Thoracic aorta (tissue), 2 donors: ENCODE measurements at regions not wholly inside any gene's neighbourhood (a gene's known extent, or its start where the extent isn't known, plus 50 kb on each side); places are given as distances from the start of the nearest gene placed in this dataset.
"Not testable (repeated sequence)": the region's sequence is repeated elsewhere in the genome, so short reads cannot be mapped to it uniquely, and the experiment has no call there.

Experiments used
- ATAC-seq: fragments of 150-250 bp; one replicate; pipeline ENCODE4 v1.8.0; 2017; ENCODE audit warnings: low read depth; ENCODE audit not compliant: insufficient number of reproducible peaks, low FRiP score
- DNase-seq: peaks from one replicate; pipeline ENCODE4 v3.0.0-alpha.2; 2020; ENCODE audit warnings: low spot score
- H3K27ac ChIP-seq, 2 donors: fragments of 200-600 bp; sonication (generic); 1 replicate in 1 of 2; 2 replicates in 1 of 2; pipeline ENCODE4 v1.5.1; 2016; ENCODE audit warnings: mild to moderate bottlenecking in 2 of 2, moderate library complexity in 2 of 2
- H3K27me3 ChIP-seq: fragments of 200-600 bp; sonication (generic); replicated peaks from 2 replicates; pipeline ENCODE4 v1.6.0; 2016; ENCODE audit warnings: mild to moderate bottlenecking; ENCODE audit not compliant: insufficient read depth
- H3K36me3 ChIP-seq: fragments of 200-600 bp; sonication (generic); one replicate; pipeline ENCODE4 v1.5.1; 2016
- H3K4me1 ChIP-seq, 2 donors: fragments of 200-600 bp; sonication (generic); 1 replicate in 1 of 2; 2 replicates in 1 of 2; pipeline versions ENCODE4 v1.5.1 to v1.6.0; 2016; ENCODE audit warnings: low read depth in 2 of 2, mild to moderate bottlenecking in 1 of 2; ENCODE audit not compliant: control insufficient read depth in 1 of 2
- H3K4me3 ChIP-seq: fragments of 200-600 bp; sonication (generic); 2 replicates; pipeline ENCODE4 v1.5.1; 2016; ENCODE audit warnings: mild to moderate bottlenecking
- H3K9me3 ChIP-seq: fragments of 200-600 bp; sonication (generic); 2 replicates; pipeline ENCODE4 v1.5.1; 2016
- TF ChIP-seq, protein P1 (sequence below): fragments of 200-600 bp; sonication (generic); IDR thresholded peaks from one replicate; pipeline ENCODE4 v1.5.1; 2019; ENCODE audit warnings: antibody characterized with exemption

DNA sequence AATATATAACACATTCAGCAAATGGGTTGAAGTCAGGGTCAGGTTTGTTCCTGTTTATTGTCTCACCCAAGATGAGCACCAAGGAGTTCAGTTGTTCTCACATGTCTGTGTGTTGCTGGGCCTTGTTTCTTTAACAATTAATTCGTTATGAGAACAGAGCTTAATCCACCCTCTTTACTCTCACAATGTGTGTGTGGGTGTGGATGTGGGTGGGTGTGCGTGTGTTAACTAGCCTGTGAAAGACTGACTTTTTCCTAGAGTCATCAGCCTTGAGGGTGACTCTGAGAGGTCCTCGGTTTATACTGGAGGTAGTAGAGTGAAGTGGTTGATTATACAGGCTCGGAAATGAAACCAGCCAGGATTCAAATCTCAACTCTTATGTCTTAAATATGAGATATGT is 672.1 kb downstream of the MAFB start:
- DNase-seq = no peak
- H3K9me3 ChIP-seq = no peaks in the 10 kb centered on the region
- H3K27ac ChIP-seq = no peak overlapping the region
- H3K4me3 ChIP-seq = no peak overlapping the region
- no peaks in the 10 kb centered on the region for H3K36me3 ChIP-seq
- ATAC-seq = no peak
- H3K27me3 ChIP-seq = no peaks in the 10 kb centered on the region
- H3K4me1 ChIP-seq = no peaks in the 10 kb centered on the region
- TF ChIP-seq, protein P1, sequence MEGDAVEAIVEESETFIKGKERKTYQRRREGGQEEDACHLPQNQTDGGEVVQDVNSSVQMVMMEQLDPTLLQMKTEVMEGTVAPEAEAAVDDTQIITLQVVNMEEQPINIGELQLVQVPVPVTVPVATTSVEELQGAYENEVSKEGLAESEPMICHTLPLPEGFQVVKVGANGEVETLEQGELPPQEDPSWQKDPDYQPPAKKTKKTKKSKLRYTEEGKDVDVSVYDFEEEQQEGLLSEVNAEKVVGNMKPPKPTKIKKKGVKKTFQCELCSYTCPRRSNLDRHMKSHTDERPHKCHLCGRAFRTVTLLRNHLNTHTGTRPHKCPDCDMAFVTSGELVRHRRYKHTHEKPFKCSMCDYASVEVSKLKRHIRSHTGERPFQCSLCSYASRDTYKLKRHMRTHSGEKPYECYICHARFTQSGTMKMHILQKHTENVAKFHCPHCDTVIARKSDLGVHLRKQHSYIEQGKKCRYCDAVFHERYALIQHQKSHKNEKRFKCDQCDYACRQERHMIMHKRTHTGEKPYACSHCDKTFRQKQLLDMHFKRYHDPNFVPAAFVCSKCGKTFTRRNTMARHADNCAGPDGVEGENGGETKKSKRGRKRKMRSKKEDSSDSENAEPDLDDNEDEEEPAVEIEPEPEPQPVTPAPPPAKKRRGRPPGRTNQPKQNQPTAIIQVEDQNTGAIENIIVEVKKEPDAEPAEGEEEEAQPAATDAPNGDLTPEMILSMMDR = no peak

DNA sequence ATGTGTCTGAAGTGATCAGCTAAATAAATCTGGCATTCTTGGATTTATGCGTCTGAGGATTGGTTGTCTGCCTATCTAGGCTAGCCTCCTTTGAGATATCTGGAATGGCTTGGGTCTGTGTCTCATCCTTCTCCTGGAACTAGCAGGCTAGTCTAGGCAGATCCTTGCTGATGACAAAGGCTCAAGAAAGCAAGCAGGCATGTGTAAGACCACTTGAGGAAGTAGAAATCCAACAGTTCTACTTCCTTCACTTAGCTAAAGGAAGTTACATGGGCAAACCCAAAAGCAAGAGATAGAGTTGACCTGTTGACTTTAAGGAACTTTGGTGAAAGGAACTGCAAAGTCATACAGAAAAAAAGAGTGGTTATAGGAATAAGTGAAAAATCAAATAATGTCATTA is 672.6 kb downstream of the MAFB start:
- Histone ChIP-seq H3K4me3 (no peak overlapping the region), H3K27ac (no peak overlapping the region), H3K27me3 (no peaks in the 10 kb centered on the region), H3K4me1 (no peaks in the 10 kb centered on the region), H3K36me3 (no peaks in the 10 kb centered on the region), H3K9me3 (no peaks in the 10 kb centered on the region)
- DNase-seq (no peak), ATAC-seq (no peak)
- TF ChIP-seq, protein P1 = no peak

DNA sequence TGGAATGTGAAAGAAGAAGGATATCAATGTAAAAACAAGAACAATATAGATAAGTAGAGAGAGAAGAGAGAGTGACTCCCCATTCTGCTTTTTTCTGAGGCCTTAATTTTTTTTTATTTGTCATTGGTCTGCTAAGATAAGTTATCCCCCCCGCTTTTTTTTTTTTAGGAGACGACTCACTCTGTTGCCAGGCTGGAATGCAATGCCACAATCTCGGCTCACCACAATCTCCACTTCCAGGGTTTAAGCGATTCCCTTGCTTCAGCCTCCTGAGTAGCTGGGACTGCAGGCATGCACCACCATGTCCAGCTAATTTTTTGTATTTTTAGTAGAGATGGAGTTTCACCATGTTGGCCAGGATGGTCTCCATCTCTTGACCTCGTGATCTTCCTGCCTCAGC is 677.0 kb downstream of the MAFB start:
- H3K4me1 ChIP-seq, H3K9me3 ChIP-seq, H3K36me3 ChIP-seq, ATAC-seq, H3K27ac ChIP-seq, DNase-seq, H3K4me3 ChIP-seq, H3K27me3 ChIP-seq: not testable (repeated sequence)

DNA sequence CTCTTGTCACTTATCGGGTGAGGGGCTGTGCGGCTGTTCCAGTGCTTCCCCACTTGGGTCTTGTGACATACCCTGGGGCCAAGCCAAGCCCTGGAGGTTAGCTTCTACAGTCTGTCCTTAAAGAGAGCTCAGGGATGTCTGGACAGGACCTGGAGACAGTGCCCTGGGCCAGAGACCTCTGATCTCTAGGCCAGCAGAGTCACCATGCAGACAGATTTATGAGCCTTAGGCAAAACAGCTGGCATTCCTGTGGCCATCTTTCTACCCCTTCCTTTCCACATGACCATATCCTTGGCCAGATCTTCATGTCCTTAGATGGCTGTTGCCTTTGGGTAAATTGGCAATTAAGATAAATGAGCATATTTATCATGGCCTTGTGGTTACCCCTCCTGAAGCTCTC is 678.6 kb downstream of the MAFB start:
- no peak for ATAC-seq
- Histone ChIP-seq H3K27me3 (no peaks in the 10 kb centered on the region), H3K4me3 (no peak overlapping the region), H3K27ac (no peak overlapping the region), H3K36me3 (no peaks in the 10 kb centered on the region), H3K4me1 (no peaks in the 10 kb centered on the region), H3K9me3 (no peaks in the 10 kb centered on the region)
- TF ChIP-seq, protein P1 = no peak
- DNase-seq = no peak

DNA sequence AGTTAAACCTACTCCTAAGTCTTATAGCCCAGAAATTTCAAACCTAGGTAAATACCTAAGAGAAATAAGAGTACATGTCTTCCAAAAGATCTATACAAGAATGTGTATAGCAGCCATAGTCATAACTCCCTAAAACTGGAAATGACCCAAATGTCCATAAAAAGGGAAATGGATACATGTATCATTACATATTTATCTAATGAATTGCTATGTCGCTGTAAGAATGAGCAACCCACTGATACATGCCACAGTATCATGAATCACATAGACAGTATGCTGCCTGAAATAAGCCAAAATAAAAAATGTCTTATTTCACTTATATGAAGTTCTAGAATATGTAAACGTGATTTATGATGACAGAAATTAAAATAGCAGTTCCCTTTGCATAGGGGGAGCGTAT is 679.5 kb downstream of the MAFB start:
- TF ChIP-seq, protein P1 = no peak
- Histone ChIP-seq H3K36me3 (no peaks in the 10 kb centered on the region), H3K9me3 (no peaks in the 10 kb centered on the region), H3K27me3 (no peaks in the 10 kb centered on the region), H3K4me1 (no peaks in the 10 kb centered on the region), H3K27ac (no peak overlapping the region), H3K4me3 (no peak overlapping the region)
- DNase-seq = no peak
- ATAC-seq = no peak

DNA sequence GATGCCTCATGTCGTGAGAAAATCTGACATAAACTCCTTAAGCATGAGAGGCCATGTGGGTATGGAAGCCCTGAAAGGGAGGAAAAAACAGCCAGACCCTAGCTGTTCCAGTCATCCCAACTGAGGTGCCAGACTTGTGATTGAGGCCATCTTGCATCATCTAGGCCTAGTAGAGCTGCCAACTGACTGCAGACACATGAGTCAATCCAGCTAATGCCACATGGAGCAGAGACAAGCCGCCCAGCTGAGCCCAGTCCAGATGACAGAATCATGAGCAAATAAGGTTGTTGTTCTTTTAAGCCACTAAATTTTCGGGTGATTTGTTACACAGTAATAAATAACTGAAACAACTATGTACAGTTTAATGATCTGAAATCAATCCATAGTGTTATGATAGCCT is 680.9 kb downstream of the MAFB start:
- TF ChIP-seq, protein P1 = no peak
- DNase-seq (no peak), ATAC-seq (no peak)

More for the DNA sequence above, 680.9 kb downstream of the MAFB start:
- Histone ChIP-seq H3K36me3 (no peaks in the 10 kb centered on the region), H3K4me1 (no peaks in the 10 kb centered on the region), H3K27ac (no peak overlapping the region), H3K4me3 (no peak overlapping the region), H3K27me3 (no peaks in the 10 kb centered on the region), H3K9me3 (no peaks in the 10 kb centered on the region)
